ENCODE measurements at regions not wholly inside any gene's neighbourhood (a gene's known extent, or its start where the extent isn't known, plus 50 kb on each side); places are given as distances from the start of the nearest gene placed in this dataset.

DNA sequence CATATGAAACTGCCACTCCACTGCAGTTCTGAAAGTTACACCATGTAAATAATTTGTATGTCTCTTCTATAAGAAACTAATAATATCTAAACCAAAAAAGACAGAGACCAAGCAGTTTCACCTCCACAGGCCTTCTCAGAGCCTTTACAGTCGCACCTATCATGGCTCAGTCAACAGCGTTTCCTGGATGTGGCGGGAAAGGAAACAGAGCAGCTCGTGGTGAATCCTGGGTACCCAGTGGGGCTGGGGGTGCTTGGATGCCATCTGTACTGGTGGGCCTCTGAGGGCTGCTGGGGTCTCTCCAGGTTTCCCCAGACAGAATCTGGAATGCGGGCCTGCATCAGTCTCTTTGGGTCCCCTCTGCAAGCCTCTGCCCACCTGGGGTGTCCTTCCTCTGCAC lies 100.2 kb upstream of the CASZ1 start:
- DNase-seq = no peak

DNA sequence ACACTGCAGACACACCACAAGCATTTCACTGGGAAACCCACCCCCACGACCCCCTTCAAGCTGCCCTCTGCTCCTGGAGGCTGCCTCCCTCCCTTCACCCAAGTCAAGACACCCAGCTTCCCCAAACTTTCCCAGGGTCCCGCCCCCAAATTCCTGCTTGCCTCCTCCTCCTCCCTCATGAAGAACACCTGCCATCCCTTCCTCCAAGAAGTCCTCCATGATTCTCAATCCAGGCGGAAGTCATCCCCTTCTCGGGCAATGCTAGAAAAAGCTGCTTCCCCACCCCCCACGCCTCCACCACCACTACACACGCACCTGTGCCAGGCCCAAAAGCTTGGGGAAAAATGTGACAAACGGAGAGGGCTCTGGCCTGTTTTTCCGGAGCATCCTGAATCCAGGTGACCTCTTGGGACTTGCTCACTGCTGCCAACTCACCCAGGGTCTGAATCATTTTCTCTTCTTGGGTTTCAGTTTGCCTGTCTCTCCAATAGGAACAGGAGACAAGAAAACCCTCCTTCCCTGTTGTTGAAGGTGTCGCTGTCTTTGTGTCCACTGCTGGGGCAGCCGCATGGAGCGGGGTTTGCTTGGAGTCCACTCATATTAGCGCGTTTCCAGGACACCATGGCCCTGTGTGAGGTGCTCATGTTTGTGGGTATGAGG lies 101.0 kb upstream of the CASZ1 start:
- no peak for DNase-seq

DNA sequence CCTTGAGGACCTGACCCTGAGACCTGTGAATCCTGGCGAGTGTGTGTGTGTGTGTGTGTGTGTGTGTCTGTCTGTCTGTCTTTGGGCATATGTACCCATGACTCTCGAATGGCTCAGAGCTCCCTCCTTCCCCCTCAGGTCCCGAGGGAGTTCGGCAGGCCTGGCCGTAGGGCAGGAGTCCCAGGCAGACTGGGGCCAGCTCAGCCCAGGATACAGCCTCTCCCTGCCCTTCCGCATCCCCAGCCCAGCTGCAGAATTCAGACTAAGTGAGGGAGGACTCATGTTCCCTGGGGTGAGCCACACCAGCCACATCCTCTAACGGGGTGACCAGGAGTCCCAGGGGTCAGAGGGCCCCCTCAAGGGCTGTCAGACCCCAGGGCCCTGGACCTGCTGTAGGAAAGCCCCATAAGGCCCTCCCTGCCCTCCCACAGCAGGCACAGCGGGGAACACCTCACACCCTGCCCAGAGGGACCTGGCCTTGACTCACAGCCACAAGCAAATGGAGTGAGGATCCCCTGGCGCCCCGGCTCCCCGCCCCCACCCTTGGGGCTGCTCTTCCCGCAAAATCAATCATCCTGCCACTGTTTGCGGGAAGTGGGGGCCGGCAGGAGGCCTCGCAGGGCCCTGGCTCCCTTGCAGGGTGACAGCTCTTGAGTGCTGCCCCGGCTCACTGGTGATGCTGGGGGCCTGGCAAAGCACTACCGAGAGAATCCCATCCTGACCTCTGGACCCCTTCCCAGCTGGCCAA lies 101.7 kb upstream of the CASZ1 start:
- DNase-seq = no peak

DNA sequence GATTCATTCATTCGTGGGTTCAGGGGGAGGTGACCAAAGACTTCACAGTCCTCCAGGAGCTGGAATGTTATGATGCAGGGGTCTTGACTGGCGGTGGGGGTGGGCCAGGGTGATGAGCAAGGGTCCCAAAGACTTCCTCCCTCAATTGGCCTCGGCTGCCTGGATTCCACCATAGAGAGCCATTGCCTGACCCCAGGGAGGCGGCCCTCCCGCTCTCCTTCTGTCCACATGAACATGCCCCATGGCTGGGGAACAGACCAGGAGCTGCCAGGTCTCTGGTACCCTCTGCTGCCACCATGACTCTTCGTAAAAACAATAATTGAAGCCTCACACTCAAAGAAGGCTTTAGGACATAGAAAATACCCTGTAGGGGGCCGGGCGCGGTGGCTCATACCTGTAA lies 102.5 kb upstream of the CASZ1 start:
- DNase-seq = no peak

DNA sequence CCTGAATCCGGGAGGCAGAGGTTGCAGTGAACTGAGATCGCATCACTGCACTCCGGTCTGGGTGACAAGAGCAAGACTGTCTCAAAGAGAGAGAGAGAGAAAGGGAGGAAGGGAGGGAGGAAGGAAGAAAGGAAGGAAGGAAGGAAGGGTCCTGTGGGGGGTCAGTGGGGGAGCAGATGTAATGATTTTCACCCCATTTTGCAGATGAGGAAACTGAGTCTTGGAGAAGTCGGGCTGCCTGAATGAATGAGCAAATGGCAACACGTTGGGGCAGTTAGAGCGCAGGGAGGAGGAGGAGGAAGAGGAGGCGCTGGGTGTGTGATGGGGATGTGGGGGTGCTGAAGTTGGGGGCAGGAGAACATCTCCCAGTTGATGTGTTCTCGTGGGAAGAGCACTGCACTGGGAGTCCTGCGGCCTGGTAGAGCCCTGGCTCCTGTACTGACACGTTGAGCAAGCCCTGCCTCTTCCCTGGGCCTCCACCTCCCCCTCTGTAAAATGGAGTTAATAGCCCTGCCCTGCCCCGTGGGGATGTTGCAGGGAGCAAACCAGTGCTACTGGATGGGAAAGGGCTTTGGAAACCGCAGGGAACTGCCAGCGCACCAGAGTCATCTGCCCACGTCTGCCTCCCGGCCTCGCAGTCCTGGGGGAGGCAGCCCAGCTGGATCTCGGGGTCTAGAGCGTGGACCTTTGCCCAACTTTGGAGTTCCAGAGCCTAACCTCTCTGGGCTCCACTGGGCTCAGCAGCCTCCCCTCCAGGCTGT lies 103.2 kb upstream of the CASZ1 start:
- DNase-seq = no peak

DNA sequence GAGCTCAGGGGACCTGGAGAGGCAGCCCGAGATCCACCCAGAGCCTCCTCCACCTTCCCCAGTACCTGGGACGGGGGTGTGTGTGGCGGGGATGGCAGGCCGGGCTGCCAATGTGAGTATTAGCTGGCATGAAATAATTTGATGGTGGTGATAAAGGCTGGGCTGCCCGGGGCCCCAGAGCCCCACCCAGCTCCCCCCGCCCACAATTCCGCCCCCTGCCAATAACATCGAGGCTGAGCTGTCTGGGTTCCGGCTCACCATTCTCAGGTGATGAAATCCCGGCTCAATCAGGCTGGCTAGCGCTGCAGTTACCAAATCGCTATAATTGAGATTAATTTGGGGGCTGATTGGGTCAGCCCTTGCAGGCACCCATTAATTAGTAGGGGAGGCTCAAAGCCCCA lies 103.8 kb upstream of the CASZ1 start:
- DNase-seq = no peak

DNA sequence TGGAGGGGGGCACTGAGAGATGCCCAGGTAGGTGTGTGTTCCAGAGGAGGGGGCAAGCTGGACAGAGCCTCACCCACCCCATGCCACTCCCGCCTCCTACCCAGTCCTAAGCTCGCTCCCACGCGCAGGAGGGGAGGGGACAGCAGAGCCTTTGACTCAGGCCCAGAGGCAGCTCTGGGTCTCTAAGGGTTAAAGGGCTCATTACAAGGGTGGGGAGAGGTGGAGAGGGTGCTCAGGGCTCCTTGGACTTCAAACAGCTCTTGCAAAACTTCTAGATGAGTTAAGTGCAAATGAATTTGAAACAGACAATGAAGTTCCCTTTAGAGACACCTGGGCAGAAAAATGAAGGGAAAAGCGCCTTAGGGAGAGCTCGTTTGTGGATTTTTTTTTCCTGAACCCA lies 104.2 kb upstream of the CASZ1 start:
- DNase-seq = no peak

DNA sequence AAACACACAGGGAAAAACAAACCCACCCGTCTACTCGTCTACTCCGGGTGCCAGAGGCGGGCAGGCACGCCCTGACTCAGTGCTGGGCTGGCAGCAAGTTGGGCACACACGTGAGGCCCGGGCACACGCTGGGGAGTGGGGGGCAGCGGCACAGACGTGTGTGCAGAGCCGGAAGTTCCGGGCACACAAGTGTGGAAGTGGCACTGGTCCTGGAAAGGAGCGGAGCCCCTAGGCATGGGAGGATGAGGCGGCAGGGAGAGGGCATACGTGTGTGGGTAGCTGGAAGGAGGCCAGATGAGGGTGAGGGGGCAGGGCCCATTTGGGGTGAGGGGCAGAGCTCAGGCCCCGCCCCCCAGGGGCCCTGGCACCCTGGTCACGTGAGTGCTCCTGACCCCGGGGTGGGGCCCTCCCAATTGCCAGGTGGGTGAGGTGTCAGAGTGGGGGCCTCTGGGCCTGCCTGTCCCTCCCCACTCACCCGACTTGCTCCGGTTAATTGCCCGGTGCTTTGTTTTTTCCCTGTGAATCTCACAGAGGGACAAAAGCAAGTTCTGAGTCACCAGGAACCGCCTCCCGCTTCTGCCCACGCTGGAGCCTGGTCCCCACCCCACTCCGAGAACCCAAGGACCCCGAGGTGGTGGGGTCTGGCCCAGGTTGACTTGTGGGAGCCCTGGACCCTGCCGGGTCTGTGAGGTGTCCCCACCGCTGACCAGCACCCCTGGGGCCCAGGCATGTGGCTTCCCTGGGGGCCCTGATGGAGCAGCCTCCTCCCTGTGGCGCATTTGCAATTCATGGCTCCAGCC lies 104.8 kb upstream of the CASZ1 start:
- DNase-seq = no peak

DNA sequence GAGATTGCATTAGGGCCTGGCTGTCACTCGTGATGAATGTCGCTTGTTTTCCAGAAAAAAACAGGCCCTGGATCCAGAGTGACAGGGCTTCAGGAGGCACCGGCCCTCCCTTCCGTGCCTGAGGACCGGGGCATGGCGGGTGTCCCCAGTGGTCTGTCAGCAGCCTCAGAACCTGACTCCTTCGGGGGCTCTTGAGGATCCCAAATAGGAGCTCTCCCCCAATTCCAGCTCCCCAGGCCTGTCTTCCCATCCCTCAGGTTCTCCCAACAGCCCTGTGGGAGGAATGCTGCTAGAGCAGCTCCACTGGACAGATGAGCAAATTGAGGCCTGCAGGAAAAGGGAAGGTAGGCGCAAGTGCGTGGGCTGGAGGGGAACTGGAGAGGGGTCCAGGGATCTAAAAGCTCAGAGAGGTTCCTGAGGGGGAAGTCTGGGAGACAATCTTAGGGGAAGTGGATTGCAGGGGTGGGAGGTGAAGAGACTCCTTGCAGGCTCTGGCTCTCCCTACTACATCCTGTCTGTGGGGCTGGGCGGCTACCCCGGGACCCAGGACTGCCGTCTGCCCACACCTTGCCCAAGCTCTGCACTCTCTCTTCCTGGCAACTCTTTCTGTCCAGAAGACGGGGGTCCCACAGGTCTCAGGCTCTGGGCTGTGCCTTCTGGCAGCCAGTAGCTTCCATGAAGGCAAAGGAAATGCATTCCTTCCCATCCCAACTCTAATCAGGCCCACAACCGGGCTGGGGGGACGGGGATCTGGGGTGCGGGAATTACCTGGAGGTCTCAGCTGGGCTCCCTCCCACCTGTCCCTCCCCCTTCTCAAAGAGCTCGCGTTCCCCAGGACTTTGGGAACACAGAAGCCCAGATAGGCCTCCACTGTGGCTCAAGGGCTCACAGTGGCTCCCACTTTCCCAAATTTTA lies 105.7 kb upstream of the CASZ1 start:
- no peak for DNase-seq

DNA sequence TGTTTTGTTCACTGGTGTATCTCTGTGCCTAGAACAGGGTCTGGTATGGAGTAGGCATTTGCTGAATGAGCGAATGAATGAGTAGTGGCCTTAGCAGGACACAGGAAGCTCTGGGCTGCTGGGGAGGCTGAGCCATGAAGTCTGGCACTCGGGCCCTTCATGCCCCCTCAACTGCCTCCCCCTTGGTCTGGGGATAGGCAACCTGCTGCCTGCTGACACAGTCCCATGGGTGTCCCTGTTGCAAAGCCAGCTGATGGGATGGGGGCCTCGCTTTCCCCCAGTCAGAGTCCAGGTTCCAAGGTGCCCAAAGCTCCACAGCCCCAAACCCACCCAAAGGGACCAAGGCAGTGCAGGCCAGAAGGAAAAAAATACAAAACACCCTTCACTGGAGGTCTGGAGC lies 107.0 kb upstream of the CASZ1 start:
- DNase-seq = no peak

DNA sequence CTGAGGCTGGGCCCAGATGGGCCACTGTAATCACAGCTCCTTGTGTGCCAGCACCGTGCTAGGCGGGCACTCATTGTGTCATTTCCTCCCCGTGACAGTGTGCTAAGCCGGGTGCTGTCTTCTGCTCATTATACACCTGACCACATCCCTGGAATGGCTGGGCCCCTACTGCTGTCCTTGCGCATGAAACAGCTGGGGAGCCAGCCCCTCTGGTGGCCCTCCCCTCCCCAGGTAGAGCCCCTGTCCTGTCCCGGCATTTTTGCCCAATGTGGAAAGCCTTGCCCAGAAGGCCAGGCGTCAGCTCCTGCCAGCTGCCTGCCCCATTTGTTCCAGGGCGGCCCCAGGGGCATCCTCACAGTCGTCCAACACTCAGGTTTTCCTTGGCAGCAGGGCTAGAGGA lies 107.4 kb upstream of the CASZ1 start:
- DNase-seq = no peak

DNA sequence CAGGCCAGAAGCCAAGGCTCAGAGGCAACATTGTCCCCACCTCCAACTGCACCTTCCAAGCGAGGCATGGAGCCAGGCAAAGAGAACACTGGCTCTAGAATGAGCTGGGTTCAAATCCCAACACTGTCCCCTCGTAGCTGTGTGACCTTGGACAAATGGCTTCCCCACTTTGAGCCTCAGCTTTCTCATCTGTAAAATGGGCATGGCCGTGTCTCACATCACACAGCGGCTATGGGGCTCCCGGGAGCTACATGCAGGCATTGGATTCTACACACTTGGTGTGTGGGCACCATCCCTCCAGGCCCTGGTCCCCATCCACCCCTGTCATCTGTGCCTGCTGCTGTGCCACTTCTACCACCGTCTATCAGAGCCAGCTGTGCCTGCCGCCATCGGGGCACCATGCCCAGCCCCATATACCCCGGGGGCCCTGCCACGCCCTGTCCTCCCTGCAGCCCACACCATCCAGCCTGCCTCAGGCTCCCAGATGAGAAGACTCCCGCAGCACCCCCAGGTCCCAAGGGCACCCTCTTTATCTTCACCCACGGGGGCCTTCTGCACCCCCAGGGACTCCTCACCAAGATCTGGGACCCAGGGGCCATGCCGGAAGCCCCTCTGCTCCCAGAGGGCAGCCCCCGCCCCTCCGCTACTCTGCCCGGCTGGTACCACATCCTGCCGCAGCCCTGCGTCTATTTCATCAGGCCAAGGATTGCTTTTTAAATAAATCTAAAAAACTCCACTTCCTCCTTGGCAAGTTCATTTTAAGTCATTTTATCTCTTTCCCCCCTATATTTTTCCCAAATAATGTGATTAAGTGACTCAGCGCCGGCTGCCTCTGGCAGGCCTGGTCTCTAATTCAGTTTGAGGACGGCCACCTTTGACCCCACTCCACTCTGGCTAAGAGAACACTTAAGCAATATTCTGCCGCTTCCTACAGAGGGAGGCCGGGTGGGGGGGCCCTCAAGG lies 107.8 kb upstream of the TARDBP start:
- DNase-seq = no peak

DNA sequence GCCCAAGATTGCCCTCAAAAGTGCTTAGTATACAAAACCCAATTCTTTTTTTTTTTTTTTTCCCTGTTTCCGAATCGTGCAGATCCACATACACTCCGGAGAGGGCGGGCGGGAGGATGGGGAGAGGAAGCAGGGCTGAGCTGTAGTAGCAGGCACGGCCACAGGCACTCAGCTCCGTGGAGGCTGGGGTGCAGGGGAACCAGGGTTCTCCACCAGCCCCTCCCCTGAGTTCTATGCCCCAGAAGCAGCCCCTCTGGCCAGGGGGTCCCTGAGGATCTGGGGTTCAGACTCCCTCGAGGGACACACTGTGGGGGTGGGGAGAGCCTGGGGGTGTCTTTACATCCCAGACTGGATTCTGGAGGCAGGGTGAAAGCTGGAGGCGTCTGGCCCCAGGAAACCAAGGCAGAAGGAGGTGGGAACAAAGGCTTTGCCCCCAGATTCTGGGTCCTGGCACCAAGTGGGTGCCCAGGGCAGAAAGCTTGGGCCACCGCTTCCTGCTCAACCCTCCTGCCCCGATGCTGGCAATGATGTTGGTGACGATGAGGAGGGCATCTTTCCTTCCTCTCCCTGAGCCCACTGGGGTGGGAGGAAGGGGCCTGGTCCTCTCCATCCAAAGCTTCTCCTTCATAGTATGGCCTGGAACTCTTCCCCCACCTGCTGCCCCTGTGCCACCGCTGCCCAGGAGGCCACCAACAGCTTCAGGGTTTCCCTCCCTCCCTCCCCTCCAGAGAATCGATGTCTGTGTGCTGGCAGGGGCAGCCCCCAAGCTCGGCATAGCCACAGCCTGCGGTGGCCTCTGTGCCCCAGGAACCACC lies 106.4 kb upstream of the TARDBP start:
- no peak for DNase-seq

DNA sequence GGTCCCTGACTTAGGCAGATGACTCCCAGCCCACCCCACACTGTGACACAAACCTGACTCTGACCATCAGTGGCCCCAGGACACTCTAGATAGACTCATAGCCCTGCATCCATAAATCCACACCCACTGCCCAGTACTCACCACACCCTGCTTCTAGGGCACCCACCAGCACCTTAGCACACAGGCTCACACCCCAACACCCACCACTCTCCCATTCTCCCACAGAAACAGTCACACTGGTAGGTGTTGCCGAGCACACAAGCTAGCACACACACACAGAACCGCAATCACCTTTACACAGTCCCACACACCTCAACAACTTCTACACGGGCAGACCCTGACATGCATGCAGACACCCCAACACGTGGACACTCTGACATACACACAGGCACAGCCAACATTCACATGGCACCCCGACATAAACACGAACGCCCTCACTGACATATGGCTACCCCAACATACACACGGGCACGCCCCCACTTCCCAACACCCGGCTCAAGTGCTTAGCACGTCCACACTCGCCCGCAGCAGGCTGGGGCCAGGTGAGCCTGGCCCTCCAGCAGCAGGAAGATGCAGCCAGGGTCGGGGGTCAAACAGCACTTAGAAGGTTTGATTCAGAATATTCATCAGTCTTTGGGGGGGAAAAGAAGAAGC lies 105.5 kb upstream of the TARDBP start:
- DNase-seq = no peak

DNA sequence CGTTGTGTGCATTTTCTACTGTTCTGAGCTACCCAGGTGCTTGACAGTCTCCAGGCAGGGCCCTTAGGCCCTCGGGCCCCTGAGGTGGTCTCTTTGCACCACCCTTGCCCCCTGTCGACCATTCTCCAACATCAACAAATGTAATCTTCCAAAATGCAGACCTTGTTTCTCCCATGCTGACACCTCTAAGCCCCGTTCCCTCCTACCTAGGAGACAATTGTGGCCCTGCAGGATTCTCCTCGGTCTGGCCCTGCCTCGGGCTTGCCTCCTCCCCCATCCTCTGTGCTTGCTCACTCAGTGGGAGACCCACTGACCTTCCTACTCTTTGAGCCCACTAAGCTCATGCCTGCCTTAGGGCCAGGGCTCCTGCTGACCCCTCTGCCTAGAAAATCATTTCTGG lies 104.2 kb upstream of the TARDBP start:
- DNase-seq = no peak

DNA sequence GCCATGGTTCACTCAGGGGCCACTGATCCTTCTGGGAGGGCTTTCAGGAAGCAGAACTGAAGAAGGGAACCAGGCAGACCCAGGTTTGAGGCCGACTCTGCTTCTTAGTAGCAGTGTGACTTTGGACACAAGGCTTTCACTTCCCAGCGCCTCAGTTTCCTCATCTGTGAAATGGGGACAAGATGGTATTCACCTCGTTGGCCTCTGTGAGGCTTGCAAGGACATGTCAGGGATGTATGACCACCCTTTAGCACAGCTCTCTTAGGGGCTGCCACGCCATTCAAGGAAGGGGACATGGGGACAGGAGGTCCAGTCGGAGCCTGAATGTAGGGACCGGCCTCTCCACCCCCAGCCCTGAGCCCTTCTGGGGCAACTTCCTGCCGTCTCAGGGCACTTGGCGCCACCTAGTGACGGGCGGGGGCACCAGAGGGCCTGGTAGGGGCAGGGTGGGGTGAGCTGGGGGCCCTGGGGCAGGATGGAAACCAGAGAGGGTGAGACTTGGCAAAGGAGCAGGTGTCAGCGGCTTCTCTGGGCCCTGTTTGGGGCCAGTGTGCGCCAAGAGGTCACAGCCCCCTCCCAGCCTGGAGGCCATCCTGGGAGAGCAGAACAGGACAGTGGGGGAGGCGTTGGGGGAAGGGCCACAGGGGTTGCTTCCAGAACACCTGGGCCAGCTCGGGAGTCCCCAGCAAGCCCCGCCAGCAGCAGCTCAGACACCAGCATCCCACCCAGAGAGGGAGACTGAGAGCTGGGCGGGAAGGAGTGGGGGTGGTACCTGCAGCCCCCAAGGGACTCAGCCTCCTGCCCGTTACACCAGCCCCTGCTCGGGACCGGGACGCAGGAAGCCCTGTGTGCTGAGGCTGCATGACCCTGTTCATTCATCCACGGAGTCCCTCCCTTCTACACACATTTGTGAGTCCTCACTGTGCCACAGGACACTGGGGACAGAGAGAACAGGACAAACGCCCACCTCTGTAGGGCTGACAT lies 102.5 kb upstream of the TARDBP start:
- no peak for DNase-seq

Data from muscle of arm (tissue), 1 donor.